ENCODE measurements at regions not wholly inside any gene's neighbourhood (a gene's known extent, or its start where the extent isn't known, plus 50 kb on each side); places are given as distances from the start of the nearest gene placed in this dataset.

GRCh38 chr9:84463272-84463671 lies 122.7 kb upstream of the SLC28A3 start:
- no peak for DNase-seq (ENCODE audit: low read depth)
- TF ChIP-seq CTCF (IDR thresholded peaks at IDR 0.05; ENCODE audit: insufficient read depth, low read length), result no peak
- no peak overlapping the region for H3K4me3 ChIP-seq (ENCODE audit: low read depth, low read length)

- H3K4me3 ChIP-seq (ENCODE audit: low read depth, low read length), result no peak overlapping the region
- no peak for DNase-seq (ENCODE audit: low read depth)
- no peak for TF ChIP-seq CTCF (IDR thresholded peaks at IDR 0.05; ENCODE audit: insufficient read depth, low read length)
Measured at GRCh38 chr9:84466580-84467285, 126.2 kb upstream of the SLC28A3 start.

GRCh38 chr9:84471816-84472215 lies 131.3 kb upstream of the SLC28A3 start:
- H3K4me3 ChIP-seq (ENCODE audit: low read depth, low read length), result no peak overlapping the region
- no peak for TF ChIP-seq CTCF (IDR thresholded peaks at IDR 0.05; ENCODE audit: insufficient read depth, low read length)
- DNase-seq (ENCODE audit: low read depth), result no peak

GRCh38 chr9:84478996-84479395 lies 138.4 kb upstream of the SLC28A3 start:
- DNase-seq (ENCODE audit: low read depth), result no peak
- no peak for TF ChIP-seq CTCF (IDR thresholded peaks at IDR 0.05; ENCODE audit: insufficient read depth, low read length)
- H3K4me3 ChIP-seq (ENCODE audit: low read depth, low read length), result no peak overlapping the region

GRCh38 chr9:84480071-84480470 lies 139.5 kb upstream of the SLC28A3 start:
- no peak overlapping the region for H3K4me3 ChIP-seq (ENCODE audit: low read depth, low read length)
- no peak for DNase-seq (ENCODE audit: low read depth)
- no peak for TF ChIP-seq CTCF (IDR thresholded peaks at IDR 0.05; ENCODE audit: insufficient read depth, low read length)

- no peak for DNase-seq (ENCODE audit: low read depth)
- no peak for TF ChIP-seq CTCF (IDR thresholded peaks at IDR 0.05; ENCODE audit: insufficient read depth, low read length)
Measured at GRCh38 chr9:84481231-84481630, 140.7 kb upstream of the SLC28A3 start.

More at GRCh38 chr9:84481231-84481630, 140.7 kb upstream of the SLC28A3 start:
- no peak overlapping the region for H3K4me3 ChIP-seq (ENCODE audit: low read depth, low read length)
